ENCODE measurements at regions not wholly inside any gene's neighbourhood (a gene's known extent, or its start where the extent isn't known, plus 50 kb on each side); places are given as distances from the start of the nearest gene placed in this dataset.

DNA sequence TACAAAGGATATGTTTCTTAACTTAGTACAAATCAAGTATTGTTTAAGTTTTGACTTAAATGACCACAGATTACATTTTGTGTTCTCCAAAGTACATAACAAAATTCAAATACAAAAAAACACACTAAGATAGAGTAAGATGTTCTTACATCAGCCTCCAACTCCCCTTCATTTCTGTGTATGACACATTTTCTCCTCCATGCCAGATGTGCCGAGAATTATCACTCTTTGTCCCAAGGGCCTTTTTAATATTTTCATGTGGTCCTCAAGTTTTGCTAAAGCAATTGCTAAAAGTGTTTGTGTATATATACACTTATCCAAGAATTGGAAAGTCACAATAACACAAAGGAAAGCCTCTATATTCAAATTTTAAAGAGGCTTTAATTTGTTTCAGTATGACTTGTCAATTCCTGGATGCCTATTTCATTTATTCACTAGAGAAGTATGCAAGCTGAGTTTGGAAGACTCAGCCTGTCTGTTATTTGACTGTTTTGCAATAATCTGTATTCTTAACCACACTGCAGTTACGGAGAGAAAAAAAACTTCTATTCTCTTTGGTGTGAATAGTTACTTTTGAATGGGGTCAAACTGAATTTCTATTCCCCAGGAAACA lies 586.4 kb upstream of the SEMA3D start:
- DNase-seq, result no peak

DNA sequence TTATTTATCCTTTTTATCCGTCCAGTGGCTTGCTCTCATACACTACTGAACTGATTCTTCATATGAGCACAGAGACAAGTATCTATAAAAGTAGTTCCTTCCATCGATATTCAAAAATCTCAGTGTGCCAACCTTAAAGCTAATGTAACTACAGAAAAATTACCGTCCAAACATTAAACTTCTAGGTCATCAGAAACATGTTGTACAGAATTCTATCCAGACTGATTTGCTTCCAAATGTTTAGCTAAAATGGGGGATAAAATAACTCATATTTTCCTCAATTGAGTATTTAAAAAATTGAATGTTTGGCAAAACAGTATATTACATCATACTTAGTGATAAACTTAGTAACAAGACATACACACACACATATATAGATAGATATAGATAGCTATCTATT lies 584.7 kb upstream of the SEMA3D start:
- DNase-seq, result no peak

DNA sequence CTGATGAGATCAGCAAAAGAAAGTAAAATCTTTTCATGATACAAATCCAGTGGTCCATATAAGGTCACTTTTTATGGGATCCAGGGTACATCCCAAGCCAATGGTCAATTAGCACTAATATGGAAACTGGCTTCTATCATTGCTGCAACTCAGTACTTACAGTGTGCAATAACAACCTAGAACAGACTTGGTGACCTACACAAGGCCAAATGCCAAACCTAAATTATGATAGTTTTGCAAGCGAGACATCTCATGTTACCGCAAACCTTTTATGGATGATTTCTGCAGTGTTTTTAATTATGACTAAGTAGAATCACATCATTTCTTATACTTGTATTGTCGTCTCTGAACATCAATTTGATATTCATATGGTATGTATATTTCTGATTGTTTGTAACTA lies 583.5 kb upstream of the SEMA3D start:
- DNase-seq, result no peak

DNA sequence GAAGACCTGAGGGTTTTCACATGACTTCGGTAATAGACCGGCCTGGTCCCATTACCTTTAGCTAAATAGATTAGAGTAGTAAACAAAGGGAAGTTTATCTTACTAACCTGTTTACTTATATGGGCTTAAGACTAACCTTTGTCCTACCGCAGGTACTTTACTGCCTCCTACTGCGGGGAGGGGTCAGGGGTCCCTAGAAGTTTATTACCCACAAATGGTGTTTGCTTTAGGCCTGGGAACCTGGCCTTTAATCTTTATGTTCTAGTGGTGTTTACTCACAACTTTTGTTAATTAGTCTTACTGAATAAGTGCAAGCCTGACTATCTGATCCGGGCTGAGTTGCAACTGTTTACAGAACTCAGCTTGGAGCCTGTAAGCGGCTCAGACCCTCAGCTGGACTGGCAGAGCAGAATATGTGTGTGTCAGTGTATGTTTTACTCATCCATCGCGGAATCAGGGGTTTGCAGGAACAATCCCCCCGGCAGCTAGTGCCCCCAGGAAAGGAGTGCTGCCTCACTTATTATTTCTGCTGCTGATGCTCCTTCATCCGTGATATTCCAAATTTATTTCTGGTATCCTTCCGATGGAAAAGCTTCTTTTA lies 578.9 kb upstream of the SEMA3D start:
- no peak for DNase-seq

DNA sequence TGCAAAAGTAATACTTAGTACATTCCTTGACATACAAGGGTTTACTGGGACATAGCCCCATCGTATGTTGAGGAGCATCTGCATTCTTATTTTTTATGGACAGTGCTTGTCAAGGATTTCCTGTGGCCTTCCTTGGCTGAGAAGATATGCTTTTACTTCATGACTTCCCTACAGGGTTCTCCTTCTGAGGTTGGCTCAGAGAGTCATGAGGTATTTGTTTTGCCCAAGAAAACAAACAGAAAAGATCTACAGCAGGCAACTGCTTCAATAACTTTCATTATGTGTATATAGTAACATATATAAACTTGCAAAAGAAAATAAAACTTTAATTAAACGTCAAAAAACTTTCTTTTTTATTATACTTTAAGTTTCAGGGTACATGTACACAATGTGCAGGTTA lies 577.2 kb upstream of the SEMA3D start:
- no peak for DNase-seq

DNA sequence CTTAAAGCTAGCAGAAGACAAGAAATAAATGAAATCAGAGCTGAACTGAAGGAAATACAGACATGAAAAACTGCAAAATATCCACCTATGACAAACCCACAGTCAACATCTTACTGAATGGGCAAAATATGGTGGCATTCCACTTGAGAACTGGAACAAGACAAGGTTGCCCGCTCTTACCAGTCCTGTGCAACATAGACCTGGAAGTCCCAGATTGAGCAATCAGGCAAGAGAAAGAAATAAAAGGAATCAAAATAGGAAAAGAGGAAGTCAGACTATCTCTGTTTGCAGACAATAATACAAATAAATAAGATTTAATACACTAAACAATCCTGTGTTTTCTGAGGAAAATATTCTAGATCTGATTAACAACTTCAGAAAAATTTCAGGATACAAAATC lies 570.5 kb upstream of the SEMA3D start:
- DNase-seq, result no peak

DNA sequence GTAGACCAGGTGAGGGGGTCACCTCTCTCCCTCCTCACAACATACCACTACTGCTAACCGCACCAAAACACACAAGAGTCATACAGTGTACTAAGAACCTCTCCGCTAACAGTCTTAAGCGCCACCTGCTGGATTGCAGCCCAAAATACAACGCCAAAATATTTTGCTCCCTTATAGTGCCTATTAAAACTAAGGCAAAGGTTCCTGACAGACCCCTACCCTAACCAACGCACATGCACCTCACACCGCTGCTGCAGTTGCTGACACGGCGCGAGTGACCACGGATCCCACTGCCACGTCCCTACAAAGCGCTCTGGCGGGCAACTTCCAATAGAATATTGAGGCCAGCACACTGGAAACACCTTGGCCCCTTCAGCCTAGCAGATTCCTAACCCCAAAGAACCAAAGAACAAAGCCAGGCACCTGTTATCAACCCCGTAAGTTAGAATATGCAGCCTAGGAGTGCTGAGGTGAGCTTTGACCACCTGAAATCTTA lies 563.6 kb upstream of the SEMA3D start:
- DNase-seq, result no peak

DNA sequence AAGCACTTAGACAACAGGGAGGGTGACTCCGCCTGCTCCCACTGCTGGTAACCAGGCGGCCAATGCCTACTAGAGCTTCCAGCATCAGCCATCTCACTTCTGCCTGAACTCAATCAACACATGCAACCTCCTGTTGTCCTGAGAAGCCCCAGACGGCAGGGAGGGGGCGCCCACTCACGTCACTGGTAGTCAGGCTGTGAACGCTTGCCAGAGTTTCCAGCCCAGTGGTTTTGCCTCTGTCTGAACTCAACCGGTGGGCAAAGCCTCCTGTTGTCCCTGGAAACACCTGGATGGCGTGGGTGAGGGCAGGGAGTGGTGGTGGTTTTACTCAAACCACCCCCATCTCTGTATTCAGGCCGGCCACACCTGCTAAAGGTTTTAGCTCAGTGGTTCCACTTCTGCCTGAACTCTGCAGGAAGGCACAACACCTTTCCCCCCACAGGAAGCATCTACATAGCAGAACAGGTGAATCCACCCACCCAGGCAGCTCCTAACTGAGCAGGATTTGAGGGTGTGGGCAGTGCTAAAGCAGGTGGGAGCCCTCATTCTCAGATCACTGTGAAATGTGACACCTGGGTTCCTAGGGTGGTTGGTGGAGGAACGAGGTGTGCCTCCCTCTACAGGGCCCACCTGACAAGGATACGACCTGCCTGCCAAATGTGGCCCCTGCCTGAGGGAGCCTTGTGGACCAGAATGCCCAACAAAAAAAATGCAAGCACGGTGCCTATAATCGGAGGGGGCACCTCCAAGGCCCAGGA lies 563.0 kb upstream of the SEMA3D start:
- no peak for DNase-seq

DNA sequence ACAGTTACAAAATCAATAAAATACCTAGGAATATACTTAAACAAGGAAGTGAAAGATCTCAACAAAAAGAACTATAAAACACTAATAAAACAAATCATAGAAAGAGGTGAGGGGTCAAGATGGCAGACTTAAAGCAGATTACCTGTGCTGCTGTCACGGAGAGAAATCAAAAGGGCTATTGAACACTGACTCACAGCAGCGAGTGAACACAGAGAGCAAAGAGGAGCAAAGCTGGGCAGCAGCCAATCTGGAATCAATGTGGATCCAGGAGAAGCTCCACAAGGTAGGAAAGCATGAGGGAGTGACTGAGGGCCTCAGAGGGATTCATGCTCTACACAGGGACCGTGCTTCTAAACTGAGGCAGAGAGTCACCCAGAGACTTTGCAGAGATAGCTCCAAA lies 562.0 kb upstream of the SEMA3D start:
- DNase-seq, result no peak

DNA sequence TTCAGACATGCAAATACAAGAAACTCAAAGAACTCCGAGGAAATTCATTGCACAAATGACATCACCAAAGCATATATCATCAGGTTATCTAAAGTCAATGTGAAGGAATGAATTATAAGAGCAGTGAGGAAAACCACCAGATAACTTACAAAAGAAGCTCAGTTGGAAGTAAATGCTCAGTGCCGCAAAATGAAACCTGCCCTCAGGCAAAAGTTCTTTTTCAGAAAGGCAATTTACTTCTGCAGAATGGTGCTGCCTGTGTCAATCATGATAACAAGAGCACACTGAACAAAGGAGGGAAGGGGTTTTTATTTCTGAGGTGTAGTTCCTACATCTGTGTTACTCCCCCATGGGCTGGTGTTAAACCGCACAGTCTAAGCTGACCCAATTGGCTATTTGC lies 550.6 kb upstream of the SEMA3D start:
- DNase-seq, result no peak

DNA sequence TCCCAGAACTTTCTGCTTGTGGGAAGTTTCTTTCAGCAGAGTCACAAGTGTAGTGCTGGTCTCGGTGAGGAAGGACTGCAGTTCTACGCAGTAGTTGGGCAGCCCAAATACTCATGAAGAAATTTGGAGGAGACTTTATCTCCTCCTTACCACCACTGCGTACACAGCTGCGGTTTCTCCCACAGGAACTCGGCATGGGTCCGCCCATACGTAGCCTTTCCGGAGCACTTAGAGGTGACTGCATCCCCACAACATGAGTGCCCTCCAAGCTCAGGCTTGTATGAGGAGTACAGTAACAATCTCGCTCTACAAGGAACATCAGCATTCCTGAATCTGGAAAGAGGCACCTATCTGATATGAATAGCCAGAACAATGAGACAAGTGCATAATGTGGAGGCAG lies 549.2 kb upstream of the SEMA3D start:
- no peak for DNase-seq

DNA sequence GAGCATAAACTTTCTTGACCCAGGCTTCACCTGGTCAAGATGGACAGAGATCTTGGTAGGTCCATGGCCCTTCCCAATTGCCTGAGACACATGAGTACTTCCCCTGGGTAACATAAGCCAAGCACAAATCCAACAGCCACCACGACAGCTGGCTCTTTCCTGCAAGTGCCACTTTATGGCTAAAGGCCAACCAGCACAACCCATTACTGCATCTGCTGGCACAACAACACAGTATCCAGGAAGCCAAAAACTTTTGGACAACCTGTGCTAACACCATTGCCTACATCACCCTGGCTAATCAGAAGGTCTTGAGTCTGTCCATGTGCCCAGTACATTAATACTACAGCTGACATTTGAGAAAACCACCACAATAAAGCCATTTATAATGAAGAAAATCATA lies 548.0 kb upstream of the SEMA3D start:
- DNase-seq, result no peak

DNA sequence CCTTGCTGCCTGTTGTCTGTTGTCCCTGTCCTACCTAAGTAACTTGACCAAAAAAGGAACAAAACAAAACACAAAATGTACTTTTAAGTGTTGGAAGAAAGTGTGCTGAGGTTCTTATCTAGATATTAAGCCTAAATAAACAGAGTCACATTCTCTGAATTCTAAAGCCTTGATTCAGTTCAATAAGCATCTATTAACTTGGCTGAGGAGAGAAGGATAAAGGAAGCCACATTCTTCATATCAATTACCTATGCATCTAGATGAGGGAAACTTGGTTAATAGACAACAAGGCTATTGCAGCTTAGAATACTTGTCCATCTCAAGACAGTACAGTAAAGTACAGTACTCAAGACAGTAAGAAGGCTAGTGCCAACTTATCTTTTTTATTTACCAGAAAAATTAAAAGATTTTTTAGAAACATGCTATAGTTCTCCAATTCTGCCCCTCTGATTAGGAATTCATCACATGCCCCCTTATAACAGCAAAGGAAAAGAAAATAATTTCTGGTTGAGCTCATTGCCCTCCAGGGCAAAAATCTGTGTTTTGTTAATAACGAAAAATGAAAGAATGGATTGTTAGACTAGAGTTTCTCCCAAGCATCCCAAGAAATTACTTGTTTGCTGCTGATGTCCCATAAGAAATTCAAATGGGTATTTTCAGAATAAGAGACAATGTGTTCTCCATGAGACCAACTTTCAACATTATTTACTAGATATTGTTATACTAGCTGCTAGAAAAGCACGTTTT lies 546.5 kb upstream of the SEMA3D start:
- DNase-seq, result no peak

DNA sequence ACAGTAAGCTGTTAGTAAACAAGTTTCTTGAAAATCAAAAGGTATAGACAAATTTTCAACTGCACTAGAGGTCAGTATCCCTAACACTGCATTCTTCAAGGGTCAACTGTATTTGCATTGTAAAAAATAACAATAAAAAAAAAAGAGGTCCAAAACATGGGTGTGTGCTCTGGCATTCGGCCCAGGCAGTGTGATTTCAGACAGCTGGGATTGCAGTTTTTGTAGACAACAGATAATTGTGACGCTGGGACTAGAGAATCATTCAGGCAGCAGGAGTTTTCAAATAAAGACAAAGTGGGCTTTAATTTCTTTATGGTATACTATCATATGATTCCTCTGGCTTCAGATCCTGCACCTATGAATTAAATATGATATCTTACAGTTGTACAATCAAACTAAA lies 543.2 kb upstream of the SEMA3D start:
- no peak for DNase-seq

DNA sequence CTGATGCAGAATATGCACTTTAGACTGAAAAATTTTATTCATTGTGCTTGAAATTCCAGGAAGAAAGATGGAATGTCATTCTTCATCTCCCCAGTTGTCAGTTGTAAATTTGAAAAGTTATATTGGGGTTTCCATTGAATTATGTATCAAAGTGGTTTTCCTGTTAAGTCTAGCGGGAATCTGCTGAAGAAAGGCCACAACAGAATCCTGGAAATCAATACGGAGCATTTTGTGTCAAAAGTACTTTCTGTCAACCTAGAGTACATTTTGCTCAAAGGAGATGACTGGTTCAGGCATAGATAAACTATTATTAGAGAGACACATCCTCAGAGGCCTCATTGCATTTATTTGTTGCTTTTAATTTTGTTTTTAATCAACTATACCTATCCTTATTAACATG lies 538.2 kb upstream of the SEMA3D start:
- DNase-seq, result no peak

DNA sequence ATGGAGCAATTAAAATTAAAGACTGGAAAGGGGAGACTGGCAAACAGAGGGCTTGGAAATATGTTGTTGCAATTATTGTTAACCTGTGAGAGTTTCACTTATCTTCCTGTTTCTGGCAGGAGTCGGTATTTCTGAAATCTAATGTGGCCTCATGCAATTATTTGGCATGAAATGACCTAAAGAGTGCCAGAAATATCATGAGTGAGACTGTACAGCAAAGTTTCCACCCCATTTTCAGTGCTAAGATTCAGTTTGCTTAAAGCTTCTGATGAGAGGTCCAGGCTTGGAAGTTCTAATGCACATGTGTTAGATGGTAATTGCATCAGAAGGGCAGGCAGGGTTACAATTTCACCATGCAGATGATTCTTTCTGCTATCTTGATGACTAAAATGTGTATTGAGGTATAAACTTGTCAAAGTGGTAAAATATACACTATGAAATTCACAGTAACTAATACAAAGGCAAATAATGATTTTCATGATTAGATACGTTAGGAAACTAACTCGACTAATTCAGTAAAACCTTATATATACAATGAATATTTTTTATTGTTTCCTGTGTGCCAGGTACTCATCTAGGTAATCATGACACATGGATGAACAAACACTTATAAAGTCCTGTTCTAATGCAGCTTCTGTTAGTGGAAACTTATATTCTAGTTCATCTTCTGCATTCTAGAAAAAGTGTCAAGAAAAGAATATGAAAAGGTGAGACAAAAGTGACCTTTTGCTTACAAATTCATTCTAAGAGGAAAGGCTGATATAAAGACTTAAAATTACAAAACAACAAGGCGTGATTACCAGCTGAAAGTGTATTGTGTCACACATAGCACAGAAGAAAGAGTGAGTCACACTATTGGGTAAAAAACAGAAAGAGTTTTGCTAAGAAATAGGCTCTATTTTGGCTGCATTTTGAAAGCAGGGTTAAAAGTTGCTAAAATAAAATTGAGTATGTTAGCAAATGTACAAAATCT lies 533.4 kb upstream of the SEMA3D start:
- no peak for DNase-seq

DNA sequence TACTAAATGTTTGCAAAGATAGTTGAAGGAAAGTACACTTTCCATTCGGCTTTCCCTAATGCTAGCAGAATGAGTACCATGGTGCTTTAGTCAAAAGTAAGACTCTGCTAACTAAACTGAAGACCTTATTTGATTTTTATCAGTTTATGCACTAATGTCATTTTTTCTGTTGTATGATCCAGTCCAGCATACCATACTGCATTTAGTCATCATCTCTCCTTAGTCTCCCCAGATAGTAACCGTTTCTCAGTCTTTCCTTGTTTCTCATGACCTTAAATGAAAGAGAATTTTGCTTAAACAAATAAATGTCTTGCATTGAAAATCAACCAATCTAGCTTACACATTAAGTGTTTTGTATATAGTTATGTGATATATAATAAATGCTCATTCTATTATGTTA lies 529.5 kb upstream of the SEMA3D start:
- DNase-seq, result no peak

DNA sequence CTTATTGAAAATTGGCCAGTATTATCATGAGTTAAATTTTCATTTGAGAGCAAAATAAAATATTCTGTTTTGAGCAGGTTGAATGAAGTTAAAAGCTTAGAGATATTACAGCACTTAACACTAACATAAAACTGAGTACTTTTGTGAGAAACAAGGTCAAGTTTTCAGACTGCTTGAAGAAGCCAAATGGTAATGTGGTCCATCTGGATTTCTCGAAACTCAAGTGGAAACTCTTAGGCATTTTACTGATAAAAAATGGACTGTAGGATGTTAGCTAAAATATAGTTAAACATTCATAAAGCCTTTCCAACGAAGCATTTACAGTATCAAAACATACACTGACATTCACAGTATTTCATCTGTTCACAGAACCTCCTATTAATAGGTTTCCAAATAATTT lies 528.1 kb upstream of the SEMA3D start:
- DNase-seq, result no peak

DNA sequence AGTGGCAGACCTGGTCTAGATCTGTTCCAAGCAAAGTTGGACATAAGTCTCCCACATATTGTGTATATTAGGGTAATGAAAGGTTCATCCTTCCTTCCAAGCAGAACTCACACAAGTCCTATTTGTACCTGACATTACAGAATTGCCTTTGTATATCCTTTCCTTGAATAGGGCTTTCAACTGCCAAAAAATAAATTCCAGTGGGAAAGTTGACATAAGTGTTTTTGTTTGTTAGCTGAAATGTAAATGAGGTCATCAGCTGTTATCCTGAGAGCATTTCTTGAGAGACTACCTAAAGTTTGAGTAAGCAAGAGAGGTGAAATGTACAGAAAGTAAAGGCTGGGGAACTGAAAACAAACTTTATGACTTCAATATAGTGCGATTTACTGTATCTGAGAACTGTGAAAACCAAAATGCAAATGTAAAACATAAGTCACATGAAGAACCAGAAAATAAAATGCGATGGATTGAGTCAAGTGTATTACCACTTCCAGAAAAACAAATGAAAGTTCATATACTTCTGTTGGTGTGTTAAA lies 527.3 kb upstream of the SEMA3D start:
- DNase-seq, result no peak

DNA sequence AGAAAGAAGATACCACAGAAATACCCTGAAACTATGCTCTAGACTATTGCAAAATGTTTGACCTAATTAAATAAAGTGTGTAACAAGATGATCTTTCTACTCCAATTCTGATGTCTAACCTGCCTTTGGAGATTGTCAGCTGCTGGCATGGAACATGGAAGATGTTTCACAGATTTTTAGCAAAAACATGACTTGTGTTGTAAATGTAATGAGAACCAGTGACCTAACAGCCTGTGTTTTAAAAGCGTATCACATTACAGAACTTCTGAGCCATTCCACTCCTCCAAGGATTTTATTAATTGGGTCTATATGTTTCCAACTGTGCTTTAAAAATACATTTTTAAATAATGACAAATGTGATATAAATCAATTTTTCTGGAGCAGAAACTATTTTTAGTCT lies 526.3 kb upstream of the SEMA3D start:
- DNase-seq, result no peak

DNA sequence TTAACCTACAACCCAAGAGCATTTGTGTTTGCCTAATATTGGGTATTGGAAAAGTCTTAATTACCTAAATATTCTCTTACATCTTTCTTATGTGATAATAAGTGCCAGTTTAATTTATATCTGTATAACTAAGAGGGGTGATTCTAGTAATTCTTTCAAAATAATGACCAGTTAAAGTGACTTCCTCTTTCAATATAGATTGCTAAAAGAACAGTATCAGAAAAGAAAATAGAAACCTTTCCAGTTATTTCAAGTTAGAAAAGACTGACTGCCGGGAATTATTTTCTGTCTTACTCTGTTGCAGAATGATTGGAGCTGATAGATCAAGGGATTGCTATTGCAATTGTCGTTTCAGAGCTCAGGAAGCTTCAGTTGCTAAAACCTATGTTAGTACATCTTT lies 525.0 kb upstream of the SEMA3D start:
- DNase-seq, result no peak

DNA sequence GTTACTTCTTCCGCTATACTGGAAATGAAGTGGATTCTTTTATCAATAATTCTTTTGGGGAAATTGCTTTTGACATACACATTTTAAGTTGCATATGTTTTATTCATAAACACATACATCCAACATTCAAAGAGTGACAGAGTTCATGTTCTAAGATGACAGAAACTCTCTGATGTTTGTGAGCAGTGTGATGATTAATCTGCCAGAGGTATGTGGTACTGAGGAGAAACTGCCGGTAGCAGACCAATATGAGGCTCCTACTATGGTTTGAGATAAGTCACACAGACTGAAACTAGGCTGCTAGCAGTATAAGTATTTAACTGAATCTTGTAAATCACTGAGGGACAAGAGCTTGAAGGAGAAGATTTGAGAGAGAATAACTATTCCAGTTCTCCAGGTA lies 524.1 kb upstream of the SEMA3D start:
- DNase-seq, result no peak

Measured in activated CD8-positive, alpha-beta memory T cell treated with anti-CD3 and anti-CD28 coated beads, Interleukin-2, amount 50 U/mL, for 48 hours (primary cell).